ENCODE measurements at regions not wholly inside any gene's neighbourhood (a gene's known extent, or its start where the extent isn't known, plus 50 kb on each side); places are given as distances from the start of the nearest gene placed in this dataset.

GRCh38 chr11:119854521-119854920 is 125.5 kb upstream of the NECTIN1 start:
- H3K4me1 ChIP-seq (ENCODE audit: control insufficient read depth, extremely low read depth, insufficient read depth, low read length): no peaks in the 10 kb centered on the region
- no peaks in the 10 kb centered on the region for H3K36me3 ChIP-seq (ENCODE audit: control insufficient read depth in 2 of 2, extremely low read depth in 1 of 2, insufficient read depth in 2 of 2, low read length in 2 of 2)
- intact Hi-C loops (cut with micrococcal nuclease): no loop called here
- no peak for DNase-seq (ENCODE audit: low read depth, low spot score)
- no peak overlapping the region for H3K4me2 ChIP-seq (ENCODE audit: insufficient read depth, low read length)
- H3K9me3 ChIP-seq (replicated peaks; ENCODE audit: control insufficient read depth, insufficient read depth, low read length): no peaks in the 10 kb centered on the region
- POLR2A ChIA-PET: no interaction called here
- H2AFZ ChIP-seq (ENCODE audit: low read depth, low read length): no peak overlapping the region
- FAIRE-seq: no peak
- no peaks in the 10 kb centered on the region for H3K9me1 ChIP-seq (replicated peaks; ENCODE audit: control insufficient read depth, extremely low read depth, insufficient read depth, low read length)
- H3K79me2 ChIP-seq (ENCODE audit: control insufficient read depth, insufficient read depth, low read length): no peaks in the 10 kb centered on the region
- BruUV-seq (replicated peaks): no TSS peak
- no peak overlapping the region for H3K27ac ChIP-seq (ENCODE audit: insufficient read depth, low read depth, low read length)
- dilution Hi-C loops (cut with MboI; ENCODE audit: extremely low pct_ligation_motif_present, low sequenced_read_pairs): no loop called here
- H4K20me1 ChIP-seq (replicated peaks; ENCODE audit: control insufficient read depth, extremely low read depth, insufficient read depth, low read length): no peaks in the 10 kb centered on the region
- CTCF ChIA-PET: no interaction called here
- no peak for TF ChIP-seq POLR2AphosphoS5 (IDR thresholded peaks at IDR 0.05; ENCODE audit: insufficient read depth, low read depth, low read length)
- no peak for TF ChIP-seq POLR2A (IDR thresholded peaks at IDR 0.05; ENCODE audit: low read depth, low read length)
- TF ChIP-seq MYC (IDR thresholded peaks at IDR 0.05; ENCODE audit: low read depth, low read length): no peak
- TF ChIP-seq, protein P1, sequence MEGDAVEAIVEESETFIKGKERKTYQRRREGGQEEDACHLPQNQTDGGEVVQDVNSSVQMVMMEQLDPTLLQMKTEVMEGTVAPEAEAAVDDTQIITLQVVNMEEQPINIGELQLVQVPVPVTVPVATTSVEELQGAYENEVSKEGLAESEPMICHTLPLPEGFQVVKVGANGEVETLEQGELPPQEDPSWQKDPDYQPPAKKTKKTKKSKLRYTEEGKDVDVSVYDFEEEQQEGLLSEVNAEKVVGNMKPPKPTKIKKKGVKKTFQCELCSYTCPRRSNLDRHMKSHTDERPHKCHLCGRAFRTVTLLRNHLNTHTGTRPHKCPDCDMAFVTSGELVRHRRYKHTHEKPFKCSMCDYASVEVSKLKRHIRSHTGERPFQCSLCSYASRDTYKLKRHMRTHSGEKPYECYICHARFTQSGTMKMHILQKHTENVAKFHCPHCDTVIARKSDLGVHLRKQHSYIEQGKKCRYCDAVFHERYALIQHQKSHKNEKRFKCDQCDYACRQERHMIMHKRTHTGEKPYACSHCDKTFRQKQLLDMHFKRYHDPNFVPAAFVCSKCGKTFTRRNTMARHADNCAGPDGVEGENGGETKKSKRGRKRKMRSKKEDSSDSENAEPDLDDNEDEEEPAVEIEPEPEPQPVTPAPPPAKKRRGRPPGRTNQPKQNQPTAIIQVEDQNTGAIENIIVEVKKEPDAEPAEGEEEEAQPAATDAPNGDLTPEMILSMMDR (IDR thresholded peaks at IDR 0.05; ENCODE audit: extremely low read depth in 1 of 2, insufficient read depth in 1 of 2, low read depth in 1 of 2, low read length in 2 of 2): no peak
- TF ChIP-seq, protein P2, sequence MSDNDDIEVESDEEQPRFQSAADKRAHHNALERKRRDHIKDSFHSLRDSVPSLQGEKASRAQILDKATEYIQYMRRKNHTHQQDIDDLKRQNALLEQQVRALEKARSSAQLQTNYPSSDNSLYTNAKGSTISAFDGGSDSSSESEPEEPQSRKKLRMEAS (IDR thresholded peaks at IDR 0.05; ENCODE audit: insufficient read depth, insufficient read length): no peak
- TF ChIP-seq GATA2 (IDR thresholded peaks at IDR 0.05; ENCODE audit: insufficient read depth, insufficient read length, low read depth, low read length): no peak
- no peak for TF ChIP-seq FOS (IDR thresholded peaks at IDR 0.05; ENCODE audit: borderline replicate concordance, insufficient read depth, low read length)
- TF ChIP-seq EZH2 (IDR thresholded peaks at IDR 0.05; ENCODE audit: borderline replicate concordance, low read depth, low read length, severe bottlenecking): no peak
- TF ChIP-seq JUN (IDR thresholded peaks at IDR 0.05; ENCODE audit: borderline replicate concordance, insufficient read depth, insufficient read length, low read depth): no peak
- H3K4me3 ChIP-seq (replicated peaks in 1 of 3; ENCODE audit: insufficient read depth in 1 of 3, low read depth in 1 of 3, low read length in 3 of 3): no peak overlapping the region
- H3K27me3 ChIP-seq (ENCODE audit: control insufficient read depth in 2 of 2, insufficient read depth in 2 of 2, low read length in 2 of 2): no peaks in the 10 kb centered on the region
- no peak overlapping the region for H3K9ac ChIP-seq (replicated peaks; ENCODE audit: extremely low read depth, insufficient read depth, low read length)

Data from endothelial cell of umbilical vein (primary cell).